Right kidney (tissue), 1 donor: ENCODE measurements at regions not wholly inside any gene's neighbourhood (a gene's known extent, or its start where the extent isn't known, plus 50 kb on each side); places are given as distances from the start of the nearest gene placed in this dataset.

ENCODE experiments used
- DNase-seq: peaks from one replicate; pipeline ENCODE4 v3.0.0-alpha.2; 2016

GRCh38 chr5:122722341-122722740 is 52.5 kb upstream of the SNX2 start:
- DNase-seq = no peak

- no peak for DNase-seq
Measured at GRCh38 chr5:122723606-122724352, 51.1 kb upstream of the SNX2 start.
